ENCODE measurements at regions not wholly inside any gene's neighbourhood (a gene's known extent, or its start where the extent isn't known, plus 50 kb on each side); places are given as distances from the start of the nearest gene placed in this dataset.

- Histone ChIP-seq H3K27me3 (no peaks in the 10 kb centered on the region), H3K79me2 (no peaks in the 10 kb centered on the region), H4K20me1 (ENCODE audit: insufficient read depth, poor library complexity, severe bottlenecking) (no peaks in the 10 kb centered on the region), H3K36me3 (replicated peaks; ENCODE audit: insufficient read depth, low read depth) (no peaks in the 10 kb centered on the region), H3K9me2 (replicated peaks; ENCODE audit: insufficient read depth) (no peaks in the 10 kb centered on the region), H3K27ac (no peak overlapping the region), H3K9me3 (ENCODE audit: low read depth) (no peaks in the 10 kb centered on the region), H3K4me1 (ENCODE audit: insufficient read depth) (no peaks in the 10 kb centered on the region), H2AFZ (no peak overlapping the region), H3K4me3 (no peak overlapping the region), H3K4me2 (no peak overlapping the region)
- 97% methylated on average over 2 of the region's 2 CpGs for WGBS (ENCODE audit: low lambda C conversion rate, missing lambda C conversion rate)
- no peak for TF ChIP-seq EZH2phosphoT487 (IDR thresholded peaks at IDR 0.05; ENCODE audit: low read depth, severe bottlenecking, unreplicated experiment)
- no peak for TF ChIP-seq EZH2 (IDR thresholded peaks at IDR 0.05; ENCODE audit: borderline replicate concordance)
- no peak for DNase-seq (ENCODE audit: low spot score)
These were observed 751.2 kb downstream of the HDGFL1 start for GRCh38 chr6:23320471-23321015.

GRCh38 chr6:23323897-23324296 is 754.5 kb downstream of the HDGFL1 start:
- H3K79me2 ChIP-seq: no peaks in the 10 kb centered on the region
- no peak overlapping the region for H2AFZ ChIP-seq
- H3K4me3 ChIP-seq: no peak overlapping the region
- no peak for TF ChIP-seq EZH2 (IDR thresholded peaks at IDR 0.05; ENCODE audit: borderline replicate concordance)
- no peak for TF ChIP-seq CTCF (IDR thresholded peaks at IDR 0.05; ENCODE audit: poor library complexity)
- no peak for TF ChIP-seq EZH2phosphoT487 (IDR thresholded peaks at IDR 0.05; ENCODE audit: low read depth, severe bottlenecking, unreplicated experiment)
- no peak overlapping the region for H3K27ac ChIP-seq
- H3K4me2 ChIP-seq: no peak overlapping the region
- no peaks in the 10 kb centered on the region for H3K4me1 ChIP-seq (ENCODE audit: insufficient read depth)
- H3K9me2 ChIP-seq (replicated peaks; ENCODE audit: insufficient read depth): no peaks in the 10 kb centered on the region
- 94% methylated on average over 4 of the region's 4 CpGs for WGBS (ENCODE audit: low lambda C conversion rate, missing lambda C conversion rate)
- H3K36me3 ChIP-seq (replicated peaks; ENCODE audit: insufficient read depth, low read depth): no peaks in the 10 kb centered on the region
- no peaks in the 10 kb centered on the region for H3K9me3 ChIP-seq (ENCODE audit: low read depth)
- no peaks in the 10 kb centered on the region for H4K20me1 ChIP-seq (ENCODE audit: insufficient read depth, poor library complexity, severe bottlenecking)
- no peaks in the 10 kb centered on the region for H3K27me3 ChIP-seq
- DNase-seq (ENCODE audit: low spot score): no peak

GRCh38 chr6:23325065-23325464 is 755.7 kb downstream of the HDGFL1 start:
- Histone ChIP-seq H3K79me2 (no peaks in the 10 kb centered on the region), H3K4me3 (no peak overlapping the region), H3K27me3 (no peaks in the 10 kb centered on the region), H2AFZ (no peak overlapping the region), H3K36me3 (replicated peaks; ENCODE audit: insufficient read depth, low read depth) (no peaks in the 10 kb centered on the region), H3K4me1 (ENCODE audit: insufficient read depth) (no peaks in the 10 kb centered on the region), H3K9me2 (replicated peaks; ENCODE audit: insufficient read depth) (no peaks in the 10 kb centered on the region), H3K4me2 (no peak overlapping the region), H3K27ac (no peak overlapping the region), H3K9me3 (ENCODE audit: low read depth) (no peaks in the 10 kb centered on the region), H4K20me1 (ENCODE audit: insufficient read depth, poor library complexity, severe bottlenecking) (no peaks in the 10 kb centered on the region)
- no peak for TF ChIP-seq CTCF (IDR thresholded peaks at IDR 0.05; ENCODE audit: poor library complexity)
- no peak for TF ChIP-seq EZH2 (IDR thresholded peaks at IDR 0.05; ENCODE audit: borderline replicate concordance)
- TF ChIP-seq EZH2phosphoT487 (IDR thresholded peaks at IDR 0.05; ENCODE audit: low read depth, severe bottlenecking, unreplicated experiment): no peak
- no peak for DNase-seq (ENCODE audit: low spot score)
- WGBS (ENCODE audit: low lambda C conversion rate, missing lambda C conversion rate): 83% methylated on average over 3 of the region's 3 CpGs

- 86% methylated on average over 1 of the region's 1 CpG for whole genome bisulfite sequencing (ENCODE audit: low lambda C conversion rate, missing lambda C conversion rate)
- TF ChIP-seq EZH2phosphoT487 (IDR thresholded peaks at IDR 0.05; ENCODE audit: low read depth, severe bottlenecking, unreplicated experiment) (no peak), CTCF (IDR thresholded peaks at IDR 0.05; ENCODE audit: poor library complexity) (no peak), EZH2 (IDR thresholded peaks at IDR 0.05; ENCODE audit: borderline replicate concordance) (no peak)
- Histone ChIP-seq H2AFZ (no peak overlapping the region), H3K27ac (no peak overlapping the region), H3K9me2 (replicated peaks; ENCODE audit: insufficient read depth) (no peaks in the 10 kb centered on the region), H3K27me3 (no peaks in the 10 kb centered on the region), H3K4me2 (no peak overlapping the region), H3K9me3 (ENCODE audit: low read depth) (no peaks in the 10 kb centered on the region), H3K36me3 (replicated peaks; ENCODE audit: insufficient read depth, low read depth) (no peaks in the 10 kb centered on the region), H3K4me3 (no peak overlapping the region), H3K4me1 (ENCODE audit: insufficient read depth) (no peaks in the 10 kb centered on the region), H3K79me2 (no peaks in the 10 kb centered on the region), H4K20me1 (ENCODE audit: insufficient read depth, poor library complexity, severe bottlenecking) (no peaks in the 10 kb centered on the region)
- DNase-seq (ENCODE audit: low spot score): no peak
These were observed 758.3 kb downstream of the HDGFL1 start for GRCh38 chr6:23327621-23328020.
